ENCODE measurements at regions not wholly inside any gene's neighbourhood (a gene's known extent, or its start where the extent isn't known, plus 50 kb on each side); places are given as distances from the start of the nearest gene placed in this dataset.

GRCh38 chr13:60798503-60798902, 401.5 kb downstream of the TDRD3 start:
- no peak for TF ChIP-seq EZH2phosphoT487 (IDR thresholded peaks at IDR 0.05; ENCODE audit: borderline replicate concordance, low read length)
- TF ChIP-seq CTCF (conservative IDR thresholded peaks at IDR 0.05; ENCODE audit: low read depth, low read length) = no peak
- TF ChIP-seq EZH2 (IDR thresholded peaks at IDR 0.05; ENCODE audit: low read length, unreplicated experiment) = no peak
